OCI-LY7 (cell line): ENCODE measurements at regions not wholly inside any gene's neighbourhood (a gene's known extent, or its start where the extent isn't known, plus 50 kb on each side); places are given as distances from the start of the nearest gene placed in this dataset.

Source experiments
- BruUV-seq: library from RNA; stranded (reverse); fragments of 400-500 nt; replicated peaks from 2 replicates; lab custom pipeline; 2021; lab: Mats Ljungman, UMichigan
- CTCF ChIA-PET: fragments of 300-600 bp; sonication (Branson Sonifier 250); formaldehyde crosslinking; loops from one replicate; lab custom pipeline; 2022; ENCODE audit warnings: antibody characterized with exemption; ENCODE audit not compliant: unreplicated experiment; lab: Charles Lee
- POLR2A ChIA-PET: fragments of 300-600 bp; sonication (Branson Sonifier 250); formaldehyde crosslinking; loops from one replicate; lab custom pipeline; 2022; ENCODE audit warnings: antibody characterized with exemption; lab: Charles Lee
- DNase-seq: peaks from one replicate; pipeline ENCODE4 v3.0.0-alpha.2; 2015; ENCODE audit warnings: low spot score
- H2AFZ ChIP-seq: fragments of 200-600 bp; sonication (generic), shearing (Covaris generic); 2 replicates; pipeline ENCODE4 v1.6.1; 2014; ENCODE audit warnings: mild to moderate bottlenecking, antibody characterized with exemption, low read length, moderate library complexity
- H3K27ac ChIP-seq: fragments of 200-600 bp; sonication (generic); 2 replicates; pipeline ENCODE4 v1.5.1; 2014; ENCODE audit warnings: mixed run types, low read depth, mild to moderate bottlenecking, moderate library complexity, low read length, inconsistent platforms; ENCODE audit not compliant: poor library complexity, severe bottlenecking
- H3K36me3 ChIP-seq: fragments of 200-600 bp; sonication (generic); 2 replicates; pipeline ENCODE4 v1.6.1; 2014; ENCODE audit warnings: mild to moderate bottlenecking, antibody characterized with exemption, low read length, moderate library complexity, mixed read lengths; ENCODE audit not compliant: insufficient read depth
- H3K4me1 ChIP-seq: fragments of 200-600 bp; sonication (generic); 2 replicates; pipeline ENCODE4 v1.5.1; 2014; ENCODE audit warnings: mild to moderate bottlenecking, low read length; ENCODE audit not compliant: insufficient read depth, poor library complexity, severe bottlenecking
- H3K4me2 ChIP-seq: fragments of 200-600 bp; sonication (generic); 2 replicates; pipeline ENCODE4 v1.6.1; 2014; ENCODE audit warnings: mild to moderate bottlenecking, low read length
- H3K4me3 ChIP-seq: fragments of 200-600 bp; sonication (generic); 2 replicates; pipeline ENCODE4 v1.5.1; 2014; ENCODE audit warnings: mild to moderate bottlenecking, low read depth, low read length; ENCODE audit not compliant: poor library complexity, severe bottlenecking
- H3K79me2 ChIP-seq: fragments of 200-600 bp; sonication (generic); 2 replicates; pipeline ENCODE4 v1.6.1; 2016; ENCODE audit warnings: low read depth, mild to moderate bottlenecking, low read length, moderate library complexity, mixed read lengths; ENCODE audit not compliant: insufficient read depth
- H3K9me2 ChIP-seq: fragments of 200-600 bp; sonication (generic); 2 replicates; pipeline ENCODE4 v1.6.1; 2016; ENCODE audit warnings: mild to moderate bottlenecking, low read length, mixed read lengths; ENCODE audit not compliant: insufficient read depth
- H3K9me3 ChIP-seq: fragments of 200-600 bp; sonication (generic); 2 replicates; pipeline ENCODE4 v1.6.1; 2014; ENCODE audit warnings: mild to moderate bottlenecking, mixed run types, low read length, mixed read lengths
- H4K20me1 ChIP-seq: fragments of 200-600 bp; sonication (generic); 2 replicates; pipeline ENCODE4 v1.6.1; 2014; ENCODE audit warnings: mild to moderate bottlenecking, antibody characterized with exemption, low read length, moderate library complexity, mixed read lengths; ENCODE audit not compliant: insufficient read depth
- CTCF ChIP-seq: fragments of 200-600 bp; sonication (generic); conservative IDR thresholded peaks from 2 replicates; pipeline ENCODE4 v1.5.1; 2014; ENCODE audit warnings: mild to moderate bottlenecking, antibody characterized with exemption, low read length, moderate library complexity, mixed read lengths
- EZH2phosphoT487 ChIP-seq: fragments of 200-600 bp; sonication (generic); IDR thresholded peaks from 2 replicates; pipeline ENCODE4 v1.6.1; 2018; ENCODE audit warnings: low read depth, borderline replicate concordance, mild to moderate bottlenecking, mixed run types, antibody characterized with exemption, low read length, moderate library complexity, mixed read lengths
- intact Hi-C: fragments of 100-400 bp; cut with micrococcal nuclease; formaldehyde crosslinking; loops from one replicate; pipeline ENCODE4 v1.10.0; 2022; ENCODE audit not compliant: unreplicated experiment

- no peak overlapping the region; the same call in 1 of the 2 replicates for H2AFZ ChIP-seq
- H3K27ac ChIP-seq = peak overlapping the region; percentile 76
- H3K9me3 ChIP-seq = 0 out of 2 replicates have a peak, but pooled peaks cover 5% of the 10 kb centered on the region
- H3K79me2 ChIP-seq = no peaks in the 10 kb centered on the region
- H3K36me3 ChIP-seq = no peaks in the 10 kb centered on the region
- no peaks in the 10 kb centered on the region for H3K9me2 ChIP-seq
- ChIA-PET CTCF (interaction anchor here (0.6 to 1.9 kb wide), 10 partner anchors 10 to 281 kb away, joined by 3 to 5 read pairs (median 4); no protein-coding TSS in a partner anchor), POLR2A (interaction anchor here (0.9 to 6.3 kb wide), 7 partner anchors 9 to 303 kb away, joined by 3 to 53 read pairs (median 5); no protein-coding TSS in a partner anchor)
- no peaks in the 10 kb centered on the region for H4K20me1 ChIP-seq
- intact Hi-C loops = loop anchor here (1.0 to 2.0 kb wide), 2 partner anchors 53 to 281 kb away; no protein-coding TSS in a partner anchor
- DNase-seq = peak; percentile 60
- no TSS peak for BruUV-seq
- H3K4me2 ChIP-seq = peak overlapping the region; percentile 73
- peaks cover 29% of the 10 kb centered on the region for H3K4me1 ChIP-seq
- TF ChIP-seq CTCF (peak; percentile 95), EZH2phosphoT487 (no peak)
- peak overlapping the region; percentile 59 for H3K4me3 ChIP-seq
Measured at GRCh38 chr17:73710095-73710592, 65.9 kb upstream of the SDK2 start.

- peak overlapping the region; percentile 73 for H3K4me2 ChIP-seq
- intact Hi-C loops = loop anchor here (1.0 to 2.0 kb wide), 2 partner anchors 54 to 120 kb away; no protein-coding TSS in a partner anchor
- peaks cover 34% of the 10 kb centered on the region for H3K4me1 ChIP-seq
- H4K20me1 ChIP-seq = no peaks in the 10 kb centered on the region
- no peaks in the 10 kb centered on the region for H3K9me2 ChIP-seq
- no TSS peak for BruUV-seq
- 0 out of 2 replicates have a peak, but pooled peaks cover 5% of the 10 kb centered on the region for H3K9me3 ChIP-seq
- peak overlapping the region; percentile 76 for H3K27ac ChIP-seq
- H2AFZ ChIP-seq = peak overlapping the region; percentile 63; the same call in 1 of the 2 replicates
- TF ChIP-seq CTCF = no peak
- TF ChIP-seq EZH2phosphoT487 = no peak
- H3K79me2 ChIP-seq = no peaks in the 10 kb centered on the region
- no peaks in the 10 kb centered on the region for H3K36me3 ChIP-seq
- CTCF ChIA-PET = interaction anchor here (0.8 to 1.9 kb wide), 8 partner anchors 9 to 282 kb away, joined by 3 to 9 read pairs (median 4); no protein-coding TSS in a partner anchor
- POLR2A ChIA-PET = interaction anchor here (0.6 to 6.3 kb wide), 13 partner anchors 10 to 1100 kb away, joined by 3 to 53 read pairs (median 4); no protein-coding TSS in a partner anchor
- DNase-seq = peak; percentile 94
- peak overlapping the region; percentile 59 for H3K4me3 ChIP-seq
Measured at GRCh38 chr17:73711184-73711583, 66.9 kb upstream of the SDK2 start.
